Ovary (tissue), 7 donors: ENCODE measurements at regions not wholly inside any gene's neighbourhood (a gene's known extent, or its start where the extent isn't known, plus 50 kb on each side); places are given as distances from the start of the nearest gene placed in this dataset.

Experiments used
- DNase-seq, 5 donors: peaks; one replicate each; pipeline ENCODE4 v3.0.0-alpha.2; 2019 to 2020
- H3K27ac ChIP-seq, 2 donors: fragments of 200-600 bp; one replicate each; pipeline versions ENCODE4 v1.5.1 to v1.8.0; 2019 to 2022
- H3K27me3 ChIP-seq: fragments of 200-600 bp; one replicate; pipeline ENCODE4 v1.8.0; 2022
- H3K36me3 ChIP-seq: fragments of 200-600 bp; sonication (generic); one replicate; pipeline ENCODE4 v1.5.1; 2019
- H3K4me1 ChIP-seq: one replicate; pipeline ENCODE4 v1.8.1; 2013; ENCODE audit warnings: mild to moderate bottlenecking, moderate library complexity; ENCODE audit not compliant: insufficient read depth
- H3K4me3 ChIP-seq: fragments of 200-600 bp; sonication (generic); one replicate; pipeline ENCODE4 v1.5.1; 2017
- H3K9me3 ChIP-seq, 2 donors: fragments of 200-600 bp in 1 of 2; sonication (generic) in 1 of 2; one replicate each; pipeline versions ENCODE4 v1.5.1 to v1.8.1; 2013 to 2019; ENCODE audit warnings: mild to moderate bottlenecking in 1 of 2, moderate library complexity in 1 of 2
- CTCF ChIP-seq, 3 donors: fragments of 450-650 bp in 2 of 3; fragments of 200-600 bp in 1 of 3; IDR thresholded peaks; one replicate each; pipeline versions ENCODE4 v1.5.1 to v1.8.0; 2016 to 2022; ENCODE audit warnings: antibody characterized with exemption in 3 of 3, mild to moderate bottlenecking in 1 of 3
- EP300 ChIP-seq: sonication (generic); formaldehyde crosslinking; IDR thresholded peaks from one replicate; pipeline ENCODE4 v1.6.1; 2017; ENCODE audit warnings: antibody characterized with exemption
- POLR2A ChIP-seq: fragments of 450-650 bp; IDR thresholded peaks from one replicate; pipeline ENCODE4 v1.6.1; 2017; ENCODE audit warnings: antibody characterized with exemption, mild to moderate bottlenecking, moderate library complexity
- WGBS, 3 donors: extraction: QIAGEN DNeasy Blood & Tissue Kit in 1 of 3; methylation state at CpG; one replicate each; pipeline versions ENCODE4 v1.1.5 to v1.1.7; 2013 to 2017; 5-methylcytosine and 5-hydroxymethylcytosine counted together
- intact Hi-C, 4 donors: fragments of 100-400 bp; cut with DNase I; formaldehyde crosslinking; loops; one replicate each; pipeline versions ENCODE4 v1.11.0 to v1.15.1; 2022 to 2023
- donor health status: DM: no; HTN: no; CAD: no; lungs with moderate emphysema.
- donor health status: DM: no; HTN: no; CAD: no.
- donor health status: Bipolar disorder and iron deficiency.
- donor health status: DM: no; HTN: no; CAD: no.
- donor health status: DM: yes; HTN: yes; CAD: no.

GRCh38 chr2:160731856-160732255 is 238.2 kb upstream of the RBMS1 start:
- no peak for TF ChIP-seq CTCF (IDR thresholded peaks at IDR 0.05)
- no peak for TF ChIP-seq POLR2A
- no peak for TF ChIP-seq EP300

GRCh38 chr2:160735696-160736095 is 242.1 kb upstream of the RBMS1 start:
- Histone ChIP-seq H3K36me3 (no peaks in the 10 kb centered on the region), H3K4me3 (no peak overlapping the region), H3K4me1 (no peaks in the 10 kb centered on the region), H3K27me3 (no peaks in the 10 kb centered on the region), H3K27ac (no peak overlapping the region), H3K9me3 (no peaks in the 10 kb centered on the region)
- TF ChIP-seq POLR2A (no peak), CTCF (IDR thresholded peaks at IDR 0.05) (no peak), EP300 (no peak)
- intact Hi-C loops, result no loop called here
- DNase-seq, result no peak

More at GRCh38 chr2:160731856-160732255, 238.2 kb upstream of the RBMS1 start:
- Histone ChIP-seq H3K27ac (no peak overlapping the region), H3K4me3 (no peak overlapping the region), H3K9me3 (no peaks in the 10 kb centered on the region), H3K36me3 (no peaks in the 10 kb centered on the region), H3K4me1 (no peaks in the 10 kb centered on the region), H3K27me3 (no peaks in the 10 kb centered on the region)
- intact Hi-C loops, result no loop called here
- DNase-seq, result no peak

- no peak overlapping the region for H3K4me3 ChIP-seq
- no peak for DNase-seq
- WGBS, 3 donors, result 86 to 91% (median 90%) methylated on average over 3 of the region's 3 CpGs
- intact Hi-C loops, result no loop called here
- no peaks in the 10 kb centered on the region for H3K4me1 ChIP-seq
- no peak overlapping the region for H3K27ac ChIP-seq
- no peaks in the 10 kb centered on the region for H3K9me3 ChIP-seq
- no peaks in the 10 kb centered on the region for H3K36me3 ChIP-seq
- no peaks in the 10 kb centered on the region for H3K27me3 ChIP-seq
- TF ChIP-seq CTCF (IDR thresholded peaks at IDR 0.05) (no peak), POLR2A (no peak), EP300 (no peak)
Measured at GRCh38 chr2:160736148-160737028, 242.8 kb upstream of the RBMS1 start.

- TF ChIP-seq POLR2A (no peak), CTCF (IDR thresholded peaks at IDR 0.05) (no peak), EP300 (no peak)
- 65 to 71% (median 69%) methylated on average over 4 of the region's 4 CpGs for WGBS, 3 donors
Measured at GRCh38 chr2:160737247-160737646, 243.6 kb upstream of the RBMS1 start.

More at GRCh38 chr2:160737247-160737646, 243.6 kb upstream of the RBMS1 start:
- Histone ChIP-seq H3K9me3 (no peaks in the 10 kb centered on the region), H3K4me1 (no peaks in the 10 kb centered on the region), H3K27ac (no peak overlapping the region), H3K4me3 (no peak overlapping the region), H3K27me3 (no peaks in the 10 kb centered on the region), H3K36me3 (no peaks in the 10 kb centered on the region)
- intact Hi-C loops, result no loop called here
- DNase-seq, result no peak
